Keratinocyte (primary cell): ENCODE measurements at regions not wholly inside any gene's neighbourhood (a gene's known extent, or its start where the extent isn't known, plus 50 kb on each side); places are given as distances from the start of the nearest gene placed in this dataset.

ENCODE experiments used
- CTCF ChIP-seq, 3 experiments: IDR thresholded peaks in 1 of 3; conservative IDR thresholded peaks in 1 of 3; optimal IDR thresholded peaks in 1 of 3; 2 replicates in 2 of 3; 3 replicates in 1 of 3; pipeline versions ENCODE3 to v1.5.1; 2011; ENCODE audit warnings: low read length in 3 of 3, mild to moderate bottlenecking in 3 of 3, moderate library complexity in 2 of 3, control low read depth in 1 of 3, inconsistent platforms in 1 of 3; ENCODE audit not compliant: insufficient read depth in 2 of 3; ENCODE audit errors: extremely low read depth in 1 of 3
- EZH2 ChIP-seq: IDR thresholded peaks from one replicate; pipeline ENCODE4 v1.6.1; 2012; ENCODE audit warnings: inconsistent platforms, mild to moderate bottlenecking, low read length, moderate library complexity

GRCh38 chr3:177473184-177473583, 275.9 kb upstream of the TBL1XR1 start:
- TF ChIP-seq CTCF (optimal IDR thresholded peaks at IDR 0.05 in 1 of 3, IDR thresholded peaks at IDR 0.05 in 1 of 3, conservative IDR thresholded peaks at IDR 0.05 in 1 of 3; ENCODE audit: extremely low read depth in 1 of 3, insufficient read depth in 2 of 3, low read length in 3 of 3) (no peak), EZH2 (no peak)
